Osteoblast (primary cell): ENCODE measurements at regions not wholly inside any gene's neighbourhood (a gene's known extent, or its start where the extent isn't known, plus 50 kb on each side); places are given as distances from the start of the nearest gene placed in this dataset.
A peak's percentile ranks its signal among the peaks of the same experiment; 100 is the strongest.
"Not testable (repeated sequence)": the region's sequence is repeated elsewhere in the genome, so short reads cannot be mapped to it uniquely, and the experiment has no call there.

ENCODE experiments used
- DNase-seq: peaks from one replicate; pipeline ENCODE4 v3.0.0; 2011; ENCODE audit warnings: low spot score, mixed read lengths; ENCODE audit not compliant: insufficient read length; ENCODE audit errors: missing footprints
- H2AFZ ChIP-seq: 2 replicates; pipeline ENCODE4 v1.6.0; 2011; ENCODE audit warnings: mild to moderate bottlenecking, low read length
- H3K27ac ChIP-seq: 2 replicates; pipeline ENCODE4 v1.5.1; 2011; ENCODE audit warnings: mild to moderate bottlenecking, low read depth, low read length, moderate library complexity
- H3K27me3 ChIP-seq: 2 replicates; pipeline ENCODE4 v1.6.0; 2012; ENCODE audit warnings: mild to moderate bottlenecking, control low read depth, inconsistent platforms, low read length, moderate library complexity; ENCODE audit not compliant: insufficient read depth
- H3K36me3 ChIP-seq: 2 replicates; pipeline ENCODE4 v1.5.1; 2011; ENCODE audit warnings: mild to moderate bottlenecking, low read length, control low read depth, moderate library complexity; ENCODE audit not compliant: insufficient read depth
- H3K4me1 ChIP-seq: 2 replicates; pipeline ENCODE4 v1.5.1; 2011; ENCODE audit warnings: mild to moderate bottlenecking, low read length, control low read depth, moderate library complexity; ENCODE audit not compliant: insufficient read depth
- H3K4me2 ChIP-seq: 2 replicates; pipeline ENCODE4 v1.6.0; 2011; ENCODE audit warnings: mild to moderate bottlenecking, low read length; ENCODE audit not compliant: insufficient read depth
- H3K4me3 ChIP-seq: fragments of 200-600 bp; sonication (generic); 3 replicates; pipeline ENCODE4 v1.5.1; 2012; ENCODE audit warnings: mild to moderate bottlenecking, low read length, inconsistent platforms; ENCODE audit not compliant: insufficient read depth
- H3K79me2 ChIP-seq: 2 replicates; pipeline ENCODE4 v1.6.0; 2012; ENCODE audit warnings: mild to moderate bottlenecking, low read length, control low read depth, inconsistent platforms; ENCODE audit not compliant: insufficient read depth
- H3K9me3 ChIP-seq: 2 replicates; pipeline ENCODE4 v1.5.1; 2011; ENCODE audit warnings: low read depth, low read length, control low read depth
- H4K20me1 ChIP-seq: 2 replicates; pipeline ENCODE4 v1.6.0; 2012; ENCODE audit warnings: mild to moderate bottlenecking, low read length, control low read depth; ENCODE audit not compliant: insufficient read depth
- TF ChIP-seq, protein P1 (sequence below): IDR thresholded peaks from 2 replicates; pipeline ENCODE4 v1.5.1; 2011; ENCODE audit warnings: mild to moderate bottlenecking, low read depth, low read length, moderate library complexity; ENCODE audit errors: extremely low read depth

DNA sequence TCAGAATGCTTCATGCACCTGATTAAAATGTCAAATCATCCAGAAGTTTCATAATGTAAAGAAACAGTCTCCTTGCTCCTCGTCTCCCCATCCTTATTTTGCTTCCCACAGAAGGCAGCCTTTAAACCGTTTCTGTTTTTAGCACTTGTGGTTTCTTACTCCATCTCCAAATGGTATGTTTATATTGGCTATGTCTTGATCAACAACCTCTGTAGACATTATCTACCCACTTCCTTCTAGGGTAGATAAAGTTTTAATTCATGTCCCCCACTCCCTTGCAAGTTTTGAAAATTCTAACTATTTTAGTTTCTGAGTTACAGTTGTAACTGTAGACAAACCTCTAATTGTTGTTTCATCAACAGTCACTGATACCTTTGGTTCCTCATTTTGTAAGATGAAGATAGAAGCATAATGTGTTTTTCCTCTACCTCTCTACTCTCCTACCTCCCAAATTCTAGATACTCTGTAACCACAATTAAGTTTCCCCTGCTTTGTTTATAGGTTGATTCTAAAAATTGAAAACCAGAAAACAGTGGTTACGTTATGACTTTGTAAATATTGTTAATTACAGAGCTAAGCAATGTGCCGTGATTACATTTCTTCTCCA lies 291.7 kb upstream of the GATB start:
- Histone ChIP-seq H3K9me3 (no peaks in the 10 kb centered on the region), H4K20me1 (no peaks in the 10 kb centered on the region), H3K79me2 (no peaks in the 10 kb centered on the region), H3K4me3 (no peak overlapping the region), H3K4me2 (no peak overlapping the region), H3K27me3 (peaks cover 17% of the 10 kb centered on the region), H3K27ac (no peak overlapping the region), H2AFZ (no peak overlapping the region), H3K4me1 (peaks cover 6% of the 10 kb centered on the region), H3K36me3 (no peaks in the 10 kb centered on the region)
- TF ChIP-seq, protein P1, sequence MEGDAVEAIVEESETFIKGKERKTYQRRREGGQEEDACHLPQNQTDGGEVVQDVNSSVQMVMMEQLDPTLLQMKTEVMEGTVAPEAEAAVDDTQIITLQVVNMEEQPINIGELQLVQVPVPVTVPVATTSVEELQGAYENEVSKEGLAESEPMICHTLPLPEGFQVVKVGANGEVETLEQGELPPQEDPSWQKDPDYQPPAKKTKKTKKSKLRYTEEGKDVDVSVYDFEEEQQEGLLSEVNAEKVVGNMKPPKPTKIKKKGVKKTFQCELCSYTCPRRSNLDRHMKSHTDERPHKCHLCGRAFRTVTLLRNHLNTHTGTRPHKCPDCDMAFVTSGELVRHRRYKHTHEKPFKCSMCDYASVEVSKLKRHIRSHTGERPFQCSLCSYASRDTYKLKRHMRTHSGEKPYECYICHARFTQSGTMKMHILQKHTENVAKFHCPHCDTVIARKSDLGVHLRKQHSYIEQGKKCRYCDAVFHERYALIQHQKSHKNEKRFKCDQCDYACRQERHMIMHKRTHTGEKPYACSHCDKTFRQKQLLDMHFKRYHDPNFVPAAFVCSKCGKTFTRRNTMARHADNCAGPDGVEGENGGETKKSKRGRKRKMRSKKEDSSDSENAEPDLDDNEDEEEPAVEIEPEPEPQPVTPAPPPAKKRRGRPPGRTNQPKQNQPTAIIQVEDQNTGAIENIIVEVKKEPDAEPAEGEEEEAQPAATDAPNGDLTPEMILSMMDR = no peak
- DNase-seq = no peak

DNA sequence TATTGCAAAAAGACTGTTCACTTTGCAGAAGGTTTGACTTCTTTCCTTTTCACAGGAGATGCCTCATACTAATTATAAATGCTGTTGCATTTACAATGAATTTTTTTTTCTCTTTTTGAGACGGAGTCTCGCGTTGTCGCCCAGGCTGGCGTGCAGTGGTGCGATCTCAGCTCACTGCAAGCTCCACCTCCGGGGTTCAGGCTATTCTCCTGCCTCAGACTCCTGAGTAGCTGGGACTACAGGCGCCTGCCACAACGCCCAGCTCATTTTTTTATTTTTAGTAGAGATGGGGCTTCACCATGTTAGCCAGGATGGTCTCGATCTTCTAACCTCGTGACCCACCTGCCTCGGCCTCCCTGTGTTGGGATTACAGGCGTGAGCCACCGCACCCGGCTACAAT lies 290.5 kb upstream of the GATB start:
- not testable (repeated sequence) for H3K79me2 ChIP-seq, H3K9me3 ChIP-seq, H3K4me1 ChIP-seq, H3K27ac ChIP-seq, H3K4me2 ChIP-seq, DNase-seq, H3K4me3 ChIP-seq, H4K20me1 ChIP-seq, H3K36me3 ChIP-seq, H2AFZ ChIP-seq
- peaks cover 27% of the 10 kb centered on the region for H3K27me3 ChIP-seq

DNA sequence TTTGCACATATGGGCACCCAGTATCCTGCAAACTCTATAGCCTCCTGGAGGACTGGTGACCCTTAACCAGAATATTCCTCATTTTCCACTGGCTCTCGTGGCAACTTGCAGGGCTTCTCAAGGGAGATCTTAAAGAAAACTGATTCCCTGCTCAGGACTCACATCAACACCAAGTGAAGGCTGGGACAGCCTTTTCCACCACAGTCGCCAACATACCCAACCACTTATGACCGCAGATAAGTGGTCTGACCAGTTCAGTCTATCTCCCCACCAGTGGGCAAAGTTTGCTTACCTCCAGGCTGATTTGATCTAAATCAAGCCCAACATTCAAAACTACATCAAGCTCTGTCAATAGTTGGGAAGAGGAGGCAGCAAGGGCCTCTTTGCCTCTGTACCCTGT lies 289.3 kb upstream of the GATB start:
- H3K4me1 ChIP-seq = peaks cover 6% of the 10 kb centered on the region
- no peaks in the 10 kb centered on the region for H3K36me3 ChIP-seq
- H3K4me3 ChIP-seq = no peak overlapping the region
- DNase-seq = no peak
- no peak overlapping the region for H3K27ac ChIP-seq
- TF ChIP-seq, protein P1 = no peak
- no peak overlapping the region for H2AFZ ChIP-seq
- H4K20me1 ChIP-seq = no peaks in the 10 kb centered on the region
- no peak overlapping the region for H3K4me2 ChIP-seq
- H3K79me2 ChIP-seq = no peaks in the 10 kb centered on the region
- H3K27me3 ChIP-seq = peaks cover 39% of the 10 kb centered on the region
- H3K9me3 ChIP-seq = no peaks in the 10 kb centered on the region

DNA sequence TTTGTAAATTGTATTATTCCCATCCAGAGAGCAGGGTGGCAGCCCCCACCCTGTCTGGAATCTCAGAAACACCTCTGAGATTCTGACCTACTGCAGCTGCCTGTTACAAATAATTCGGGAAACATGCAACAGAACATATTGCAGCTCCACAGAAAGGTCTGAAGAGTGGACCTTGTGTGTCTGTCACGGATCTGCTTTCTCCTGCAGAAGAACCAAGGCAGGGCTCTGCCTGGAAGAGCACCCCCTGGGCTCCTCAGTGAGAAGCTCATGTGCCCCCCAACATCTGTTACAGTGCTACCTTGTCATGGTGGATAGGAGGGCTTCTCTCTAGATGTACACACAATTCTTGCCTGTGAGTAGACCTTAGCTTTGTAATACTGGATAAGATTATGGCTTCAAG lies 286.6 kb upstream of the GATB start:
- TF ChIP-seq, protein P1 = no peak
- DNase-seq = peak; percentile 56
- no peaks in the 10 kb centered on the region for H4K20me1 ChIP-seq
- no peak overlapping the region for H2AFZ ChIP-seq
- H3K36me3 ChIP-seq = no peaks in the 10 kb centered on the region
- H3K4me3 ChIP-seq = no peak overlapping the region
- H3K27me3 ChIP-seq = peaks cover 40% of the 10 kb centered on the region
- H3K4me1 ChIP-seq = peaks cover 6% of the 10 kb centered on the region
- no peaks in the 10 kb centered on the region for H3K9me3 ChIP-seq
- H3K79me2 ChIP-seq = no peaks in the 10 kb centered on the region
- no peak overlapping the region for H3K27ac ChIP-seq
- no peak overlapping the region for H3K4me2 ChIP-seq
